Colonic mucosa (tissue), 4 donors: ENCODE measurements at regions not wholly inside any gene's neighbourhood (a gene's known extent, or its start where the extent isn't known, plus 50 kb on each side); places are given as distances from the start of the nearest gene placed in this dataset.

Experiments used
- DNase-seq: peaks from one replicate; pipeline ENCODE4 v3.0.0-alpha.2; 2020
- H3K27ac ChIP-seq: fragments of 200-600 bp; one replicate; pipeline ENCODE4 v1.8.0; 2021
- H3K27me3 ChIP-seq: fragments of 200-600 bp; one replicate; pipeline ENCODE4 v1.8.0; 2021
- H3K36me3 ChIP-seq: fragments of 200-600 bp; one replicate; pipeline ENCODE4 v1.8.0; 2021
- H3K4me1 ChIP-seq: fragments of 200-600 bp; one replicate; pipeline ENCODE4 v1.8.0; 2021; ENCODE audit warnings: mild to moderate bottlenecking
- H3K4me3 ChIP-seq: fragments of 200-600 bp; one replicate; pipeline ENCODE4 v1.8.0; 2021
- H3K9ac ChIP-seq, 2 donors: one replicate each; pipeline ENCODE4 v1.7.0; 2013; ENCODE audit warnings: control low read depth in 2 of 2, low read depth in 2 of 2, low read length in 2 of 2
- H3K9me3 ChIP-seq: fragments of 200-600 bp; one replicate; pipeline ENCODE4 v1.8.0; 2021
- CTCF ChIP-seq: fragments of 200-600 bp; IDR thresholded peaks from one replicate; pipeline ENCODE4 v1.8.0; 2022; ENCODE audit warnings: antibody characterized with exemption, mild to moderate bottlenecking
- intact Hi-C: fragments of 100-400 bp; cut with DNase I; formaldehyde crosslinking; loops from one replicate; pipeline ENCODE4 v1.14.1; 2022
- donor health status: healthy.
- donor health status: DM: no; HTN: no; CAD: no.
- donor health status: DM: no; HTN: no; CAD: no.

DNA sequence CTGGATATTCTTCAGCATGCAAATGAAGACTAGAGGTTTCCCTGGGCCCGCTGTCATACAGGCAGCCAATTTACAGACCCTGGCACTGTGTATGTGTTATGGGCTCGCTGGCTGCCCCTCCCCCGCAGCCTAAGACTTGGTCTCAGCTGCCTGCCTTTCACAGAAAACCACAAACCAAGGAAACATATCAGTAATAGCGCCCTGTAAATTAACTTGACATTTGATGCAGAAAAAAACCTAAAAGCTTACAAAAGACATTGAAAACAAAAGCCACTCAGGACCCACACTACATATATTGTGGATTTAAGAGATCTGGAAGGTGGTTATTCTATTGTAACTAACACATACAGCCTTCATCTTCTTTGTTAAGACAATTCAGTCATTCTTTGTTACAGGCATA is 287.0 kb upstream of the TMEM161B start:
- Histone ChIP-seq H3K36me3 (no peaks in the 10 kb centered on the region), H3K27me3 (no peaks in the 10 kb centered on the region), H3K27ac (no peak overlapping the region), H3K4me1 (no peaks in the 10 kb centered on the region), H3K9ac (no peak overlapping the region), H3K4me3 (no peak overlapping the region), H3K9me3 (no peaks in the 10 kb centered on the region)
- no peak for TF ChIP-seq CTCF
- intact Hi-C loops: no loop called here
- DNase-seq: no peak

- Histone ChIP-seq H3K9ac (no peak overlapping the region), H3K9me3 (no peaks in the 10 kb centered on the region), H3K27me3 (no peaks in the 10 kb centered on the region), H3K4me3 (no peak overlapping the region), H3K27ac (no peak overlapping the region), H3K4me1 (no peaks in the 10 kb centered on the region), H3K36me3 (no peaks in the 10 kb centered on the region)
- TF ChIP-seq CTCF: no peak
- intact Hi-C loops: no loop called here
- DNase-seq: no peak
Measured at GRCh38 chr5:88553986-88554385, 285.3 kb upstream of the TMEM161B start.

- H3K4me1 ChIP-seq: no peaks in the 10 kb centered on the region
- no peaks in the 10 kb centered on the region for H3K27me3 ChIP-seq
- H3K4me3 ChIP-seq: no peak overlapping the region
- H3K9ac ChIP-seq: no peak overlapping the region
- intact Hi-C loops: no loop called here
- H3K27ac ChIP-seq: no peak overlapping the region
- H3K36me3 ChIP-seq: no peaks in the 10 kb centered on the region
- TF ChIP-seq CTCF: no peak
- H3K9me3 ChIP-seq: no peaks in the 10 kb centered on the region
- no peak for DNase-seq
Measured at GRCh38 chr5:88553136-88553875, 284.7 kb upstream of the TMEM161B start.

GRCh38 chr5:88552426-88552825 is 283.8 kb upstream of the TMEM161B start:
- intact Hi-C loops: no loop called here
- H3K9me3 ChIP-seq: no peaks in the 10 kb centered on the region
- no peak overlapping the region for H3K4me3 ChIP-seq
- H3K27me3 ChIP-seq: no peaks in the 10 kb centered on the region
- H3K36me3 ChIP-seq: no peaks in the 10 kb centered on the region
- DNase-seq: no peak
- no peak overlapping the region for H3K9ac ChIP-seq
- H3K4me1 ChIP-seq: no peaks in the 10 kb centered on the region
- no peak for TF ChIP-seq CTCF
- H3K27ac ChIP-seq: no peak overlapping the region

DNA sequence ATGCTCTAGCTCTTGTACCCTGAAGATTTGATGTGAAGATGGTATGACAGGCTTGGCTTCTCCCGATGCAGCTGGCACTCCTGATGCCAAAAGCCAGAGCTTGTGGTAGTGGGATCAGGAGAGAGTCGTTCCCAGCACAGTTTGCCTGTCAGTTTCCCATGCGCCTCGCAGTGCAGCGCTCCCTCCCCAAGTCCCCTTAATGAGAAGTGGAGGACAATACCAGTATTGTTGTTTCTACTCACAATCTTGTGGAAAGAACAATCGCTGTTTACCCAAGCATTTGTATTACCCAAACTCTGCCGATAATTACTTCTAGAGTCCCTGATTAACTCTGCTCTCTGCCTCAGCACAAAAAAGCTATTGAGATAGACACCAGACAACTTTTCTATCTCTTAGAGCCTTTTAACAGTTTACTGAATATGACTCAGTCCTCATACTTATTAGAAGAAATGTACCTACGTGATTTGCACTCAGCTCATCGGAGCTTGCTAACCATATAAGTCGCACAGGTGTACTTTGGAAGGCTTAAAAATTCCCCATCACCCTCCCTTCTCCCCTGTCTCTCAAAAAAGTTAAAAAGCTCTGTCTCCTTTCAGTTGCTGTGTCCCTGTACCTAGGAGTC is 283.2 kb upstream of the TMEM161B start:
- Histone ChIP-seq H3K36me3 (no peaks in the 10 kb centered on the region), H3K27ac (no peak overlapping the region), H3K27me3 (no peaks in the 10 kb centered on the region), H3K4me1 (no peaks in the 10 kb centered on the region), H3K4me3 (no peak overlapping the region), H3K9ac (no peak overlapping the region), H3K9me3 (no peaks in the 10 kb centered on the region)
- no peak for TF ChIP-seq CTCF
- DNase-seq: no peak
- intact Hi-C loops: no loop called here
